GM06990 (cell line): ENCODE measurements at regions not wholly inside any gene's neighbourhood (a gene's known extent, or its start where the extent isn't known, plus 50 kb on each side); places are given as distances from the start of the nearest gene placed in this dataset.

Experiments
- DNase-seq: peaks from one replicate; pipeline ENCODE4 v3.0.0-alpha.2; 2011; ENCODE audit not compliant: insufficient read length; ENCODE audit errors: extremely low read depth
- H3K27me3 ChIP-seq: replicated peaks from 2 replicates; pipeline ENCODE4 v1.6.0; 2011; ENCODE audit warnings: low read length; ENCODE audit not compliant: control insufficient read depth, insufficient read depth
- H3K36me3 ChIP-seq: 2 replicates; pipeline ENCODE4 v1.5.1; 2011; ENCODE audit warnings: low read length; ENCODE audit not compliant: control insufficient read depth, insufficient read depth
- H3K4me3 ChIP-seq: replicated peaks from 2 replicates; pipeline ENCODE4 v1.5.1; 2011; ENCODE audit warnings: low read depth, mild to moderate bottlenecking, control low read depth, low read length
- CTCF ChIP-seq: IDR thresholded peaks from 2 replicates; pipeline ENCODE4 v1.5.1; 2011; ENCODE audit warnings: low read length, control low read depth, mild to moderate bottlenecking, inconsistent platforms; ENCODE audit not compliant: insufficient read depth, poor library complexity, severe bottlenecking

GRCh38 chr9:7912037-7912535, 112.5 kb upstream of the DMAC1 start:
- no peaks in the 10 kb centered on the region for H3K36me3 ChIP-seq
- no peak overlapping the region for H3K4me3 ChIP-seq
- TF ChIP-seq CTCF = no peak
- no peak for DNase-seq
- H3K27me3 ChIP-seq = no peaks in the 10 kb centered on the region

DNA sequence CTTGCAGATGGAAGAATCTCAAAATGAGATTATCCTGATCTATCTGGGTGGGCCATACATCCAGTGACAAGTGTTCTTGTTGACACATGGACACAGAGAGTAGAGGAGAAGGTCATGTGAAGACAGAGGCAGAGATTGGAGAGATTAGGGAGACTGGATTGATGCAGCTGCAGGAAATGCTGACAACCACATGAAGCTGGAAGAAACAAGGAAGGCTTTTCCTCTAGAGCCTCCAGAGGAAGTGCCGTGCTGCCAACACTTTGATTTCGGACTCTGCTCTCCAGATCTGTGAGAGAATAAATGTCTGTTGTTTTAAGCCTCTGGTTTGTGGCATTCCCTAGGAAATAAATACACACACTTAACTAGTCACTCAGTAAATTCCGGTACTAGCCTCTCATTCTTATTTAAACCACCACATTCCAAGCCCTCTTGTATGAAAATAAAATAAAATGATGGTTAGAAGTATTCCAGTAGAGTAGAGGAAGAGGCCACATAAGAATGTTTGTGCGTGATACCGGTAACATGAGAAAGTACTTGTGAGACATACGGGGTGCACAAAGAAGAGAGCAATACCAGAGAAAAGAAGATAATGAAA, 110.9 kb upstream of the DMAC1 start:
- no peak for DNase-seq
- no peak for TF ChIP-seq CTCF
- Histone ChIP-seq H3K36me3 (no peaks in the 10 kb centered on the region), H3K27me3 (no peaks in the 10 kb centered on the region), H3K4me3 (no peak overlapping the region)

DNA sequence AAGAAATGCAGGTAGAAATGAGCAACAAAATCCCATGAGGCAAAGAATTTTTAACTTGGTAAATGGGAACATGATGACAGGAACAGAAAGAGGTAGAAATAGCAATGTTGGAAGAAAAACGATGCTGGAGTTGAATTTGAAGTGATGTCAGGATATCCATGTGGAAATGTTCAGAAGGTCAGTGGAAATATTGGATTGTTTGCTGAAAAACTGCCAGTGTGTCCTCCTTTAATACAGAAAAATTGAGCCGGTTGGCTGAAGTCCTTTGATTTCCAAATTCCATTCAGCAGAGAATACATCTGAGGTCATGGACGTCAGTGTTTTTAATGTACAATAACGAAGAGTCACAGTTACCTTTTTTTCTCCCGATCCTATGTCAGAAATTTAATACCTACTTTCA, 110.0 kb upstream of the DMAC1 start:
- H3K4me3 ChIP-seq = no peak overlapping the region
- DNase-seq = no peak
- H3K36me3 ChIP-seq = no peaks in the 10 kb centered on the region
- no peak for TF ChIP-seq CTCF
- no peaks in the 10 kb centered on the region for H3K27me3 ChIP-seq

- H3K36me3 ChIP-seq = no peaks in the 10 kb centered on the region
- TF ChIP-seq CTCF = no peak
- no peaks in the 10 kb centered on the region for H3K27me3 ChIP-seq
- no peak overlapping the region for H3K4me3 ChIP-seq
- no peak for DNase-seq
Measured at GRCh38 chr9:7907551-7908337, 108.2 kb upstream of the DMAC1 start.

GRCh38 chr9:7906783-7907550, 107.4 kb upstream of the DMAC1 start:
- no peaks in the 10 kb centered on the region for H3K36me3 ChIP-seq
- no peaks in the 10 kb centered on the region for H3K27me3 ChIP-seq
- DNase-seq = no peak
- TF ChIP-seq CTCF = no peak
- H3K4me3 ChIP-seq = no peak overlapping the region
